ENCODE measurements at regions not wholly inside any gene's neighbourhood (a gene's known extent, or its start where the extent isn't known, plus 50 kb on each side); places are given as distances from the start of the nearest gene placed in this dataset.

GRCh38 chr6:84524636-84525035 is 239.8 kb downstream of the TBX18 start:
- no peak for DNase-seq

- DNase-seq: no peak
Observed at GRCh38 chr6:84522135-84522549, 242.3 kb downstream of the TBX18 start.

- DNase-seq: no peak
Observed at GRCh38 chr6:84521511-84521910, 242.9 kb downstream of the TBX18 start.

GRCh38 chr6:84517741-84518530 is 246.5 kb downstream of the TBX18 start:
- DNase-seq: no peak

- no peak for DNase-seq
Observed at GRCh38 chr6:84516154-84516553, 248.2 kb downstream of the TBX18 start.

GRCh38 chr6:84515067-84515466 is 249.3 kb downstream of the TBX18 start:
- no peak for DNase-seq

- no peak for DNase-seq
Observed at GRCh38 chr6:84514089-84514971, 250.1 kb downstream of the TBX18 start.

- DNase-seq: no peak
Observed at GRCh38 chr6:84512391-84512790, 252.0 kb downstream of the TBX18 start.

GRCh38 chr6:84511929-84512328 is 252.5 kb downstream of the TBX18 start:
- DNase-seq: no peak

- DNase-seq: no peak
Observed at GRCh38 chr6:84508981-84509380, 255.4 kb downstream of the TBX18 start.

GRCh38 chr6:84508334-84508733 is 256.1 kb downstream of the TBX18 start:
- no peak for DNase-seq

- DNase-seq: no peak
Observed at GRCh38 chr6:84504025-84504424, 260.4 kb downstream of the TBX18 start.

- no peak for DNase-seq
Observed at GRCh38 chr6:84501315-84501714, 263.1 kb downstream of the TBX18 start.

GRCh38 chr6:84500726-84501125 is 263.7 kb downstream of the TBX18 start:
- no peak for DNase-seq

GRCh38 chr6:84498905-84499304 is 265.5 kb downstream of the TBX18 start:
- no peak for DNase-seq

GRCh38 chr6:84492241-84493165 is 265.1 kb upstream of the CEP162 start:
- no peak for DNase-seq

GRCh38 chr6:84489598-84489997 is 262.2 kb upstream of the CEP162 start:
- DNase-seq: no peak

GRCh38 chr6:84486526-84486925 is 259.1 kb upstream of the CEP162 start:
- no peak for DNase-seq

- DNase-seq: no peak
Observed at GRCh38 chr6:84469144-84469543, 241.7 kb upstream of the CEP162 start.

GRCh38 chr6:84467296-84467695 is 239.9 kb upstream of the CEP162 start:
- no peak for DNase-seq

- DNase-seq: no peak
Observed at GRCh38 chr6:84466511-84466910, 239.1 kb upstream of the CEP162 start.

- DNase-seq: no peak
Observed at GRCh38 chr6:84464471-84464870, 237.0 kb upstream of the CEP162 start.

GRCh38 chr6:84462698-84463097 is 235.3 kb upstream of the CEP162 start:
- no peak for DNase-seq
